Right atrium auricular region (tissue), 2 donors: ENCODE measurements at regions not wholly inside any gene's neighbourhood (a gene's known extent, or its start where the extent isn't known, plus 50 kb on each side); places are given as distances from the start of the nearest gene placed in this dataset.

Experiments
- DNase-seq: peaks from one replicate; pipeline ENCODE4 v3.0.0-alpha.2; 2019; ENCODE audit warnings: low spot score
- H3K27ac ChIP-seq, 2 donors: fragments of 200-600 bp; sonication (generic); 1 replicate in 1 of 2; 2 replicates in 1 of 2; pipeline ENCODE4 v1.5.1; 2016 to 2019
- H3K27me3 ChIP-seq, 2 donors: fragments of 200-600 bp; sonication (generic); one replicate each; pipeline versions ENCODE4 v1.5.1 to v1.6.0; 2017 to 2019
- H3K36me3 ChIP-seq: fragments of 200-600 bp; sonication (generic); one replicate; pipeline ENCODE4 v1.5.1; 2016
- H3K4me1 ChIP-seq, 2 donors: fragments of 200-600 bp; sonication (generic); one replicate each; pipeline versions ENCODE4 v1.5.1 to v1.6.0; 2017 to 2019
- H3K4me3 ChIP-seq, 2 donors: fragments of 200-600 bp; sonication (generic); 1 replicate in 1 of 2; 2 replicates in 1 of 2; pipeline ENCODE4 v1.5.1; 2017 to 2019; ENCODE audit warnings: mild to moderate bottlenecking in 1 of 2, moderate library complexity in 1 of 2
- H3K9me3 ChIP-seq, 2 donors: fragments of 200-600 bp; sonication (generic); one replicate each; pipeline ENCODE4 v1.5.1; 2019
- CTCF ChIP-seq, 2 donors: fragments of 200-600 bp; sonication (generic); IDR thresholded peaks; one replicate each; pipeline ENCODE4 v1.5.1; 2019; ENCODE audit warnings: antibody characterized with exemption in 2 of 2

- Histone ChIP-seq H3K9me3 (no peaks in the 10 kb centered on the region), H3K4me1 (no peaks in the 10 kb centered on the region), H3K27ac (no peak overlapping the region), H3K36me3 (no peaks in the 10 kb centered on the region), H3K27me3 (no peaks in the 10 kb centered on the region), H3K4me3 (no peak overlapping the region)
- DNase-seq, result no peak
- TF ChIP-seq CTCF (IDR thresholded peaks at IDR 0.05), result no peak
Measured at GRCh38 chr10:56715262-56715661, 354.2 kb upstream of the ZWINT start.

GRCh38 chr10:56698506-56698905 is 337.4 kb upstream of the ZWINT start:
- TF ChIP-seq CTCF (IDR thresholded peaks at IDR 0.05), result no peak
- Histone ChIP-seq H3K4me3 (no peak overlapping the region), H3K9me3 (no peaks in the 10 kb centered on the region), H3K27ac (no peak overlapping the region), H3K27me3 (no peaks in the 10 kb centered on the region), H3K4me1 (no peaks in the 10 kb centered on the region), H3K36me3 (no peaks in the 10 kb centered on the region)
- no peak for DNase-seq

- Histone ChIP-seq H3K27me3 (no peaks in the 10 kb centered on the region), H3K9me3 (no peaks in the 10 kb centered on the region), H3K36me3 (no peaks in the 10 kb centered on the region), H3K27ac (no peak overlapping the region), H3K4me3 (no peak overlapping the region), H3K4me1 (no peaks in the 10 kb centered on the region)
- no peak for DNase-seq
- TF ChIP-seq CTCF (IDR thresholded peaks at IDR 0.05), result no peak
Measured at GRCh38 chr10:56679578-56679977, 318.5 kb upstream of the ZWINT start.

- no peak for DNase-seq
- Histone ChIP-seq H3K9me3 (no peaks in the 10 kb centered on the region), H3K27me3 (no peaks in the 10 kb centered on the region), H3K36me3 (no peaks in the 10 kb centered on the region), H3K4me3 (no peak overlapping the region), H3K27ac (no peak overlapping the region), H3K4me1 (no peaks in the 10 kb centered on the region)
- TF ChIP-seq CTCF (IDR thresholded peaks at IDR 0.05), result no peak
Measured at GRCh38 chr10:56662765-56663447, 301.8 kb upstream of the ZWINT start.

DNA sequence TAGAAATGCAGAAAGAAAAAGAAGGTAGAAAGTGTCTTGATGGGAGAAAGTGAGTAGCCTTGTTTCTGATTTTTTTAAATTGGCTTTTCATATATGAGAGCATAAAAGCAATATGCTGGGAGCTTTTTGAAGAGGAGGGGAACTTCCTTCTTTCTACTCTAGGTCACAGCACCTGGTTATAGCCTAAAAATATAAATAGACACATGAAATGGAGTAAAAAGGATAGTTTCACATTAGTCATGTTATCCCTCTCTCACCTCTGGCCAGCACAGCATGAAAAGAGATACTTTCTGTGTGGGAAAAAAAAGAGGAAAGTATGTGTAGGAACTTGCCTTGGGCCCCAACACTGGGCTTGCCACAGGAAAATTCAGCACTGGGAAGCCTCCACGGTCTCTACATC is 292.2 kb upstream of the ZWINT start:
- Histone ChIP-seq H3K27me3 (no peaks in the 10 kb centered on the region), H3K4me1 (no peaks in the 10 kb centered on the region), H3K4me3 (no peak overlapping the region), H3K9me3 (peaks cover 0 to 19% of the 10 kb centered on the region in 2 donors), H3K36me3 (no peaks in the 10 kb centered on the region), H3K27ac (no peak overlapping the region)
- TF ChIP-seq CTCF (IDR thresholded peaks at IDR 0.05), result no peak
- DNase-seq, result no peak
